GM18909 (cell line): ENCODE measurements at regions not wholly inside any gene's neighbourhood (a gene's known extent, or its start where the extent isn't known, plus 50 kb on each side); places are given as distances from the start of the nearest gene placed in this dataset.
"Not testable (repeated sequence)": the region's sequence is repeated elsewhere in the genome, so short reads cannot be mapped to it uniquely, and the experiment has no call there.

ENCODE experiments used
- ATAC-seq: cut with Tn5 transposase; IDR thresholded peaks from one replicate; pipeline ENCODE4 v1.9.1; 2021; ENCODE audit warnings: mild to moderate bottlenecking; ENCODE audit not compliant: unreplicated experiment, poor library complexity

DNA sequence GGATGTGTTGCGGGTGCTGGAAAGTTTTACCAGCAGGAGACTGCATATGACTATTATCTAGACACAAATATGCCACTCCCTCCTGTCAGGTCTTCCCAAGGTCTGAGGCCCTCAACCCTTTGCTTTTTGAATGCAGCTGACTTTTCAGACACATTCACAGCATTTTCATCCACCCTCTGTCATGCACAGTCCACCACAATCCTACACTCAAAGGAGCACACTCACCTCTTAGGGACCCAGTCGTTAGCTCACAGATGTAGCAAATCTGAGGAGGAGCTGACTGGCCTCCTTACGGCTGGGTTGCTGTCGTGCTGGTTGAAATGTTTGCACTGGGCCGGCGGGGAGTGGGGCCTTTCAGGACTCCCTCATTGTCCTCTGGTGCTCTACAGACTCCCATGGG lies 479.4 kb downstream of the IRS2 start:
- no peak for ATAC-seq

DNA sequence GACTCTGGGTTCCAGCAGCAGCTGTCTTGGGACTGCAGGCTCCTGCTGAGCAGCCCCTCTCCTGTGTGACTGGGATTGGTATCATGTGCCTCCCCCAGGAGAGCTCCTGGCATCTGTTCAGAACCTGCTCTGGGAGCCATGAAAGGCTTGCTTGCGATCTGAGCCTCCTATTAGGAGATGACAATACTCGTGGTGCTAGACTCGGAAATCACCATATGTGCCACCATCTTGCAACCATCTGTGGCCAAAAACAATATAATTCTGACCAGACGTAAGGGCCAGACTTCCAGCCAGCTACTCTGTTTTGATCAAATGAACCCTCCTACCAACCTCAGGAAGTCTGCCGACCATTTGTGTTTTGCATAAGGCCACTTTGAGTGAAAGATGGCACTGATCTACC lies 484.7 kb downstream of the IRS2 start:
- ATAC-seq, result no peak

- no peak for ATAC-seq
Measured at GRCh38 chr13:109301276-109301675, 485.1 kb downstream of the IRS2 start.

- ATAC-seq, result no peak
Measured at GRCh38 chr13:109297628-109298027, 488.8 kb downstream of the IRS2 start.

DNA sequence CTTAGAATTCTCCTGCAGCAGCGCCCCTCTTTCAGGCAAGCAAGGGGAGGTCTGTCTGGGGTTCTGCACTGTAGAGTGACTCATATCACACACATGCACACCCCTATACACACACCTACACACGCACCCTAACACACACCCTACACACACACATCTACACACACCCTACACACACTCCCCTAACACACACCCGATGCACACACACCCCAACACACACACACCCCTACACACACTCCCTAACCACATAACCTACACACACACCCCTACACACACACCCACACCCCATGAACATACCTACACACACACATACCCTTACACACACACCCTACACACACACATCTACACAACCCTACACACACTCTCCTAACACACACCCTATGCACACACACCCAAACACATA lies 493.2 kb downstream of the IRS2 start:
- ATAC-seq, result no peak

GRCh38 chr13:109288151-109288709 lies 498.2 kb downstream of the IRS2 start:
- no peak for ATAC-seq

GRCh38 chr13:109287553-109287952 lies 498.8 kb downstream of the IRS2 start:
- ATAC-seq, result no peak

DNA sequence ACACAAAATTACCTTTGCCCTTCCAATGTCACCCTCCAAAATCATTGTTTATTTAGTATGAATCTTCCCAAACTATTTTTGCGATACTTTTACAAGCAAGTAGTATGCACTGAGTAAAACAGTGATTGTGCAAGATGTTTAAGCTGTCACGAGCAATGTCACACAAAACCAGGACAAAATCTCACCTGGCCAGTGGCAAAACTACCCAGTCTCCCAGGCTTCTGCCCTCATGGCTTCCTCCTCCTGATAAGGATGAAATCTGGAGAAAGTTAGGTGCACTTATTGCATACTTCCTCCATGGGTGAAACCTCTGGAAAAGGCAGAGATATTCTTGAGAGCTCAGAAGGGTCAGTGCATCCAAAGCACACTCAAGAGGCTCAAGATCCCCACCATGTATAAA lies 500.8 kb downstream of the IRS2 start:
- no peak for ATAC-seq

DNA sequence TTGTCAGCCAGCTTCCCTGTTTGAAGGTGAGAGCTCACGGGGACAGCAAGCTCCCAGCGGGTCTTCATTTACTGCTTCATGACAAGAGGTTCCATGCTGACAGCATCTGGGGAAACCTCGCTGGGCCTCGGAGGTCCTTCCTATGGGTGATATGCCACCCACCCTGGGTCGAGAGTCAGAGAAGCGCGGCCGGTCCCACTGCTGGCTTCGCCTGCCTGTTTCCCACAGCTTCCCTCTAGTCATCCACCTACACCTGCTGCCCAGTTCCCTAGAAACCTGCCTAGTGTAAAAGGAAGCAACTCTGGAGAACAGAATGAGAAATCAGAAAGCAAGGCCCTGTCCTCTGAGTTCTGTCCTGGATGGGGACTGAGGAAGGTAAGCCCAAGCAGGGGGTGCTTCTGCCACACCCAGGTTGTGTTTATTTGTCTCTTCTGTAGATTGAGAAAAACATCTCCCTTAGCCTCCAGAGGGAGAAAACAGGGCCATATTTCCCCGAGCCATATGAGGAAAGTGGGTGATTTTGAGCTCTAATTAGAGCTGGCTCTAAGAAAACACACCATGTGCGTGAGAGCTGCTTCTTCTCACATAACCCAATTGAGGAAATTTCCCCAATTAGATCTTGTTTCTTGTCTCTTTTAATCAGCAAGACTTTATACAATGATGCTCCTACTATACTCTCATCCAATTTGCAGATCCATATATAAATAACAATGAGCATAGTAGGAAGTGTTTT lies 504.3 kb downstream of the IRS2 start:
- ATAC-seq, result no peak

DNA sequence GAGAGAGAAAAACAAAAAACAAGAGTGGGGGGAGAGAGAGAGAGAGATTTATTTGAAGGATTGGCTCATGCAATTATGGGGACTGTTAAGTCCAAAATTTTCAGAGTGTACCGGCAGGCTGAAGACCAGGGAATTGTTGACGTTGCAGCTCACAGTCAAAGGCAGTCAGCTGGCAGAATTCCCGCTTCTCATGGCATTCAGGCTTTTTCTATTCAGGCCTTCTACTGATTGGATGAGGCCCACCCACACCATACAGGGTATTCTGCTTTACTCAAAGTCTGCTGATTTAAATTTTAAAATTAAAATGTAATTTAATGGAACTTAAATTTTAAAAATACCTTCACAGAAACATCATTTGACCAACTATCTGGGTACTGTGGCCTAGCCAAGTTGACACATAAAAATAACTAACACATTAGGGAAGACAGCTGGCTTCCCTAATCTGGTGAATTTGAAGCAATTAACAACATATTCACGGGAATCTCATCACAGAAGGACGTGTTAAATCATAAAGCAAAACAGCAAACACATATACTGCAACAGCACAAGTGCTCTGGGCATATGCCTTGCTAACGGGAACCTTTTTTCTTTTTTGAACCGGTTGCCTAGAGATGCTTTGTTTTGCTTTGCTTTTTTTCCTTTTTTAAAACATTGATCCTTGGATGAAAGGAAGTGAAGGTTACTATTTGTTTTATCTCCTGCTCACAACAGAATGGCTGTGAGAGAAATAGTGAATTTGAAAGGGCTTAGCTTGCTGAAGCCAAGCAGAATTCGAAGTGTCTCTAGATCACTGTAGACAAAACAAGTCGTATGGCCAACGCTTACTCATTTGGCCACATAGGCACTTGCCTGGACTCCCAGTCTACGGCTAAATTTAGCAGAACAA lies 505.1 kb downstream of the IRS2 start:
- no peak for ATAC-seq

- no peak for ATAC-seq
Measured at GRCh38 chr13:109276261-109276660, 510.1 kb downstream of the IRS2 start.

DNA sequence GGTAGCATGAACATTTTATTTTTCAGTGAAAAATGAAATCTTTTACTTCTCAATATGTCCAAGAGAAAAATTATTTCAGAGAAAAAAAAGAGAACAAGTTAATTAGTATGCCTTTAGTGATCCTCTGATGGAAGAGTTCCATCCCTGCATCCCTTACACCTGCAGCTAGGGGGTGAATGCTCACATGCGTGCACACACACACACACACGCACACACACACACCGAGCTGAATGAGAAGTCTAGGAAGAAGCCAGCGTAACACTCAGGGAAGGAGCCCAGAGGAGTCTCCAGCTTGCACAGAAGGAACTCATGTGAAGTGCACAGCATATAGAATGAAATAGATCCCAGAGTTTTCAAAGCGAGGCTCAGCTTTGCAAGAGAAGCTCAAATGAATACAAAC lies 510.5 kb downstream of the IRS2 start:
- ATAC-seq, result no peak

DNA sequence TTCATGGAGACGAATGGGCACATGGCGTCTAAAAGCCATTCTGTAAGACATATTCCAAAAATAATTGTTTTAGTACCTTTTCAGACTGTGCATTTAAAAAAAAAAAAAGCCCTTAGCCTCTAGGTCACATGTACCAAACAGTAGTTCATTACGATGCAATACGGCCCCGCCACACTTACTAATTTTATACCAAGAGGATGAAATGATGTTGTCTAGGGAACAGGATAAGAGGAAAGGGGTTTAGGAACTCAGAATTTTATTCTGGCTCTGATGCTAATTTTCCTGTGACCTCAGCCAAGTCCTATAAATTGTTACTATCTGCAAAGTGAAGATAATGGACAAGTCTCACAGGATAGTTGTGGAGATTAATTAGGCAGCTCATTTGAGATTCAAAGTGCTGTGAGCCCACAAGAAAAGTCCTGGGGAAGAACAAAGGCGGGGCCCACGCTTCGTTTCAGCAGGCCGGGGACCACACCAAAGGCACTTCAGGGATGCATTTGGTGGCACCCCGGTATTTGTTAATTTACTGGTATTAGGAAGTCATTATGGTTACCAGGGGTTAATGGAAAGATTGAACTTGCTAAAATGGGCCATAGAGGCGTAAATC lies 511.1 kb downstream of the IRS2 start:
- no peak for ATAC-seq

- no peak for ATAC-seq
Measured at GRCh38 chr13:109274188-109274821, 512.1 kb downstream of the IRS2 start.

DNA sequence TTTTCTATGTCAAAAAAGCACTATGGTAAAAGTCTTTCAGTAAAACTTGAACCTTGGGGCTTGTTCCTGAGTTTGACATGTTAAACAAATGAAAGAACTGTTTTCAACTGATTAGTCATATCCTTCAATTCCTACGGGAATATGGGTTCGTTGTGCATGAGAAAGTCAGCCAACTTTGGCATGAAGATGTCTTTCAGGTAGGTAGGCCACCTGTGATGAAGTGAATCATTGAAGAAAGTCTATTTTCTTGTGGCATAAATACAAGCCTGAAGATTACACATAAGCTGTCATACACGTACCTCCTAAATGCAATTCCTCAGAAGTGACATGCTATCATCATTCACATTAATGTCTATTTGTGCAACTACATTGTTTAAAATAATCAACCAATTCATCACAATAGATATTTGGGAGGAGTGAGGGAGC lies 513.0 kb downstream of the IRS2 start:
- no peak for ATAC-seq

DNA sequence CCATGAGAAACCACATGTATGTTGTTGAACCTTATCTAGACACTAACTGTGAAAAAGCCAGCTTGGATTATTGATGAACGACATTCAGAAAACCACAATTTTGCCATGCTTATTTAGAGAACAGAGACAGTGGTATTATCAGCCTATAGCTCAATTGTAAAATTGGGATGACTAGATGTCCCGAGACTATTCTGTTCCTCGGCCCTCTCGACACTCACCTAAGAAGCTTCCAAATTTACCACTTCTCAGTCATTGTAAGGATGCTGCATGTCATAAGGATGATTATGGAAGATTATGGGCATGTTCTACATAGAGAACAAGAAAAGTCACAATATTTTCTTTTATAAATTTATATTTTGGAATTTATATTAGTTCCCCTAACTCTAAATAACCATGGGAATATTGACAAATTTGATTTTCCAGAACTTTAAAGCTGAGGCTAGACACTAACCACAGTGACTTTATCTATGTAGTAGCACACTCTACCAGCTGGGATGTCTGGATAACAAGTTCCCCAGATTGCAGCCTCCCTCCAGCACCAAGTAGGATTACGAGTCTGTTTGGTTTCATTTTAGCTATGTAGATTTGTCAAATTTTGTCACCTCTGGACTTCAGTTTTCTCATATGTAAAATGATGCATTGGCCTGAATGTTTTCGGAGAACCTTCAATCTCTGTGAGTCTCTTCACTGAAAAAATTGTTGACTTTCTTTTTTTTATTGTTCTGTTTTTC lies 513.6 kb downstream of the IRS2 start:
- ATAC-seq, result no peak

- ATAC-seq, result no peak
Measured at GRCh38 chr13:109271555-109272541, 514.5 kb downstream of the IRS2 start.

DNA sequence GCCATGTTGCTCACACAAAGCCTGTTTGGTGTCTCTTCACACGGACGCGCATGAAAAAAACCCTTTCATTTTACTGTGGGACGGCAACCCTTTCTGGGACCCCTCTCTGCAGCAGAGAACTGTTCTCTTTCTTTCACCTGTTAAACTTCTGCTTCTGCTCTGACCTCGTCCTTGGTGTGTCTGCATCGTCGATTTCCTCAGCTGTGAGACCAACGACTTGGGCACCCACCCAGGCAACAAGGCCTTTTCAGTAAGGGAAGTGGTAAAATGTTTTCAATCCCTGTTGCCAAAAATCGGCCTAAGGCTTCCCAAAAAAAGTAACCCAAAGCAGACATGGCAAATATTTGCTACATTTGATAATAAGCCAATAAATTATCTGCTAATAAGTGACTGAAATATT lies 515.3 kb downstream of the IRS2 start:
- no peak for ATAC-seq

DNA sequence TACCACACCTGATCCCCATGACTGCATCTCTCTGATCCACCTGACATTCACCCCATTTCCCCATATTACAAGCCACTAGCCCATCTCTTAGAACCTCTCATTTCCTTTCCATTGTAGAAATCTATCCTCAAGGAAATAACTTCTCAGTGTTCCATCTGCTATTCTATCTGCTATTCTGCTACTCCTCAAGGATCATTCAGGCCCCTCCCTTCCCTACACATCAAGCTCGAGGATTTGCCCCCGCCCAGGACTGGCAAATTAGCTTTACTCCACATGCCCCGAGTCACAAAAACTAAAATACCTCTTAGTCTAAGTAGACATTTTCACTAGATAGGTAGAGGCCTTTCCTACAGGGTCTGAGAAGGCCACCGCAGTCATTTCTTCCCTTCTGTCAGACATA lies 517.0 kb downstream of the IRS2 start:
- not testable (repeated sequence) for ATAC-seq
